Activated CD4-positive, alpha-beta T cell treated with anti-CD3 and anti-CD28 coated beads for 24 hours (primary cell): ENCODE measurements at regions not wholly inside any gene's neighbourhood (a gene's known extent, or its start where the extent isn't known, plus 50 kb on each side); places are given as distances from the start of the nearest gene placed in this dataset.

Source experiments
- DNase-seq, 2 donors: peaks; one replicate each; pipeline ENCODE4 v3.0.0-alpha.2; 2020; ENCODE audit warnings: low read depth in 2 of 2

DNA sequence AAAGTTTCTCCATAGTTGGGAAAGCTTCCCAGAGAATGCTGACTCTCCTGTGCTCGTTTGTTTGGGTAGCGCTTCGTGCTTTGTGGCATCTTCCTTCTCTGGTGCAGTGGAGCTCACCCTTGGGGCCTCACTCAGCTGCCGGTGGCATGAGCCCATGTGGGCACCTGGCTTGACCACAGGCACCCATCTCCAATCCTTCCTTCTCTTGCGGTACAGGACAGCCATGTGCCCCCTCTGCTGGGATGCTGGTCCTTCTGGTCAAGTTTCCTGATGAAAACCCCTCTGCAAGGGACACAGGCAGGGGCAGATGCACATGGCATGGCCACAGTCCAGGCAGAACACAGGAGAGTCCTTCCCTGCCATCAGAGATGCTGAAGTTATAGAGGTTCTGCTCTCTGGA lies 555.9 kb upstream of the HS6ST1 start:
- no peak for DNase-seq

- DNase-seq: no peak
Measured at GRCh38 chr2:128876986-128877983, 558.6 kb upstream of the HS6ST1 start.

DNA sequence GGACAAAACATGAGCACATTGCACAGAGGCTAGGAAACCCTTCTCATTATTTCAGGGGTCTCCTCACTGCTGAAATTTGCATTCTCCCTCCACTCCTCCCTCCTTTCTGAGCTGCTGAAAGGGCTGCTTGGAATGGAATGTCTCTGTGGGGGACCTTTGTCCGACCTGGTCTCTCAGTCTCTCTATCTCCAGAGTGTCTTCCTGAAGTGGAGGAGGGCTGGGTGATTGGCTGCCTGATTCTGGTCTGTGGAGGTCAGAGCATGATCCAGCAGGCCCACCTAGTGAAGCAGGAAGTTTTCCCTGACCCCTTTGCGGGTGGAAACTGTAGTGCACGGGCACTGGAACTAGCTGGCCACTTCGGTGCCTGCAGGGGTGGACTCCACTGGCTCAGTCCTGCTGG lies 560.5 kb upstream of the HS6ST1 start:
- no peak for DNase-seq

DNA sequence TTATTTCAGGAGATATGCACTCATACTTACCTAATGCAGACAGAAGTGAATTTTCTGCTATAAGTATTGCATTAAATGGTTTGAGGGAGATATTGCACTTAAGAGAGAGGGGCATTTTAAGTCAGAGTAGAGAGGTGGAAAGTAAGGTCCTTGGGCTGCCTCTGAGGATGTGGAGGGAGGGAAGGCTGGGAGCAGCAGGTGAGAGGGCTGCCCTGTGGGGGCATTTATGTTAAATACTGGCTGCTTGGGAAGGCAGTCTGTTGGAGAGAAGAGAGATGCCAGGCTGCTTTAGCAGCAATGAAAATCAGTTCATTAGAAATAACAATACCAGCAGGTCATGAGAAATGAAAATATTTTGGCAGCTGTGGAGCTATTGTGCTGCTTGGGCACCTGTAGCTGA lies 576.2 kb upstream of the HS6ST1 start:
- no peak for DNase-seq

DNA sequence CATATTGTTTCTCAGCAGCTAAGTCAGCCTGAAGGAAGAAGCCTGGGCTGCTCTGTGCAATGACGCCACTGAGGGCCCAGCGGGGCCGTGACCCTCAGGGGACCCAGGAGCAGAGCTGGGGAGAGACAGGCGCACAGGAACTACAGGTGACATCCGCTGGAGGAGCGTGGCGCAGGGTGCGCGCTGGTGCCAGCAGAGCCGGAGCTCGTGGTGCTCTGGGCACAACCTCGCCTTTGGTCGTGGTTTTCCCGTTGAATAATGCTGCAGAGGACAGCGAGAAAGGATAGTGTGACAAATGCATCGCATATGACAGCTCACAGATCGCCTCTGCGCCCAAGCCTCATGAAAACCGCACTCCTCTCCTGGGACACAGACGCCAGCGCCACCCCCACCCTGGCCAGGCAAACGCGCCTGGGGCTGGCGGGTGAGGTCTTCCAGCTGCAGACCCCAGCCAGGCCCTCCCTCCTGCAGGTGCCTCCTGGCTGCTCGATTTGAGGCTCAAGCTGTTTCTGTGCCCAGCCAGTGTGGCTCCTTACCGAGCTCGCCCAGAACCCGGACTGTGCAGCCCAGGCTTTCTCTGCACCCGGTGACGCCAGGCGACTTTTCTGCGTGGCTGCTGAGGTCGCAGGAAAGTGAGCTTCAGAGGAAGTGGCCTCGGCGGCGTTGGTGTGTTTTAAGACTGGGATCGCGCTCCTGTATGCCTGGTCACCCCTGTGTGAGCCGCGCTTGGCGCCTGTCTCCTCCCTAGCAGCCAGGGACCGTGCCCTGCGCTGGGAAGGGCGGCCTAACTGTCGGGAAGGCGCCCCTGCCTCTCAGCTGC lies 583.1 kb upstream of the HS6ST1 start:
- no peak for DNase-seq

- DNase-seq: no peak
Measured at GRCh38 chr2:128903637-128904036, 585.0 kb upstream of the HS6ST1 start.

- no peak for DNase-seq
Measured at GRCh38 chr2:128911276-128911675, 592.6 kb upstream of the HS6ST1 start.

- DNase-seq: no peak
Measured at GRCh38 chr2:128914320-128914719, 595.7 kb upstream of the HS6ST1 start.

GRCh38 chr2:128921751-128922150 lies 603.1 kb upstream of the HS6ST1 start:
- DNase-seq: no peak

GRCh38 chr2:128922154-128922553 lies 603.5 kb upstream of the HS6ST1 start:
- DNase-seq: no peak

DNA sequence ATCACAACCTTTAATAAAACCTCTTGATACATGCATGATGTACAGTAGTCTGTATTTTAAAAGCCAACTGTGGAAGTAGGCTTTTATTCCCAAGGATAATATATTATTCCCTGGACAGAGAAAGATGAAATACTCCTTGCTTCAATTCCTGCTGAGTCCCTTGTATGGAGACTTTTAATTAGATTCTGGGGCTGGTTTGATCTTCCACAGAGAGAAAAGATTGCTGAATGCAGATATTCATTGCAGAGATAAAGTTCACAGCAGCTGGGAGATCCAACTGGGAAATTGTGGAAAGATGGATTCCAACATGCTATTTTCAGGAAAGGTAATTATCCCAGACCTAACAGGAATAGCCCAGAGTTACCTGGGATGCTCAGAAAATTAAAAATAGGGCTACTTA lies 607.0 kb upstream of the HS6ST1 start:
- DNase-seq: no peak

GRCh38 chr2:128930101-128930500 lies 611.4 kb upstream of the HS6ST1 start:
- no peak for DNase-seq

DNA sequence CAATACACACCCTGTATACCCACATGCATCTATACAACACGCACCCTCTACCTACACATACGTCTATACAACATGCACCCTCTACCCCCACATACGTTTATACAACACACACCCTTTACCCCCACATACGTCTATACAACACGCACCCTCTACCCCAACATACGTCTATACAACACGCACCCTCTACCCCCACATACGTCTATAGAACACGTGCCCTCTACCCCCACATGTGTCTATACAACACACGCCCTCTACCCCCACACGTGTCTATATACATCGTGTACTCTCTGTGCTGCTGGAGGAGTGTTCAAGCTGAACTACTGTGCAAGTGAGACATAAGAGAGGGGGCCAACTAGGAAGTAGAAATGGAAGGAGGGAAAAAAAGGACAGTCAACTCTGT lies 621.7 kb upstream of the HS6ST1 start:
- no peak for DNase-seq

GRCh38 chr2:128941751-128942150 lies 623.1 kb upstream of the HS6ST1 start:
- DNase-seq: no peak

GRCh38 chr2:128949360-128949759 lies 630.7 kb upstream of the HS6ST1 start:
- DNase-seq: no peak

GRCh38 chr2:128950758-128951157 lies 632.1 kb upstream of the HS6ST1 start:
- no peak for DNase-seq

DNA sequence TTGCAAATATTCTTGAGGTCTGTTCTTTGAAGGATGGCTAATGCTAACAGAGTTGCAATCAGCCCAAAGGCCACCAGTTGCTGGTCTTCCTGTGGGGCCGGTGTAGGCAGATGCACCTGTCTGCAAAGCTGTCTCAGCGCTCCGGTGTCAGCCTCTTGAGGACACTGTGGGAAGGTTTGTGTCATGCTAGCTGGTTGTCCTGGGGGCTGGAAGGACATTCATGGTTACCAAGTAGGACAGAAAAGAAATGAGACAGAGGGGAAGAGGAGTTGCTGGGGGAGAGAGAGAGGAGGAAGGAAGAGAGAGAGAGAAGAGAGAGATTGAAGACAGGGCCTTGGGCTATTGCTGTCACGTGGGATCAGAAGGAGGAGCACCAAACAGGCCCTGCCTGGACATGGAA lies 639.6 kb upstream of the HS6ST1 start:
- no peak for DNase-seq

DNA sequence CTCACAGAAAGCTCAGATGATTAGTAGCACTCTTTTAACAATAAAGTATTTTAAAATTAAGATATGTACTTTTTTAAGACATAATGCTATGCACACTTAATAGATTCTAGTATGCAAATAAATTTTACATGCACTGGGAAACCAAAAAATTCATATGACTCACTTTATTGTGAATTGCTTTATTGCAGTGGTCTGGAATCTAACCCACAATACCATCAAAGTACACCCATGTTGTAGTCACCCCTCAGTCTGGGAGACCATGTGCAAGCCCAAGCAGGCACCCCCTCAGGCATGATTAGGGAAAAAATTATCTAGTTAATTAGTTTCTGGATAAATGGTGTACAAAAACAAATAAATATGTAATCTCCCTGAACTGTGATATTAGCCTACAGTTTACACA lies 649.0 kb upstream of the HS6ST1 start:
- DNase-seq: no peak

DNA sequence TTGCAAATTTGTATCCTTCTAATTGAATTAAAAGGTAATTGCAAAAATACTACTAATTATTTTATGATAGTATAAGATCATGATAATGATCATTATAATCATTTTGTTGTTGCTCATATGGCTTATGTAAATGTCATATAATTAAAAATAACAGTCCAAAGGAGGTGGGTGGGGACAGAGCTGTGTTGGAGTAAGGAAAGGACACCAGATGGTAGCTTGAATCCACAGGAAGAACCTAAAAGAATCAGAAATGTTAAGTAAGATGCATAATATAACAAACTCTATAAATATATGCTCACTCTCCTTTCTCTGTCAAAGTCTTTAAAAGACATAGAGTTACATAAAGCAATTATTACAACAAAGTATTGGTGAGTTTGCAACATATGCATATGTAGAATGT lies 650.7 kb upstream of the HS6ST1 start:
- no peak for DNase-seq

- no peak for DNase-seq
Measured at GRCh38 chr2:128970332-128971116, 651.9 kb upstream of the HS6ST1 start.

DNA sequence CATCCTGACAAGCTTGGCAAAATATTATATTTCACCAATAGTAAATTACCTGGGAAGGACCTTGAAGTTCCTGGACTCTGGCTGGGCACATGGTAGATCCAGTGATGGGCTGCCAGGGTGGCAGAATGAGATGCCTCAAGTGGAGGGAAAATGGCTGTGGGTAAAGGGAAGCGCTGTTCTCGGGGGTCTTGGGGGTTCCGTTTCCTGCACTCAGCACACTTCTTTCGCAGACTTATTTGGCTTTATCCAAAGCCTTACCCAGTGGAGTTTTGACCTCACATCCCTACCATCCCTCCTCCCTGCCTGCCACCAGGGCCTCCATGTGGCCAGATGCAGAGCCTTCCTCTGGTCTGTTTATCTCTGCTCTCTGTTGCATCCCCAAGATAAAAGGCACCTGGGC lies 654.9 kb upstream of the HS6ST1 start:
- no peak for DNase-seq

DNA sequence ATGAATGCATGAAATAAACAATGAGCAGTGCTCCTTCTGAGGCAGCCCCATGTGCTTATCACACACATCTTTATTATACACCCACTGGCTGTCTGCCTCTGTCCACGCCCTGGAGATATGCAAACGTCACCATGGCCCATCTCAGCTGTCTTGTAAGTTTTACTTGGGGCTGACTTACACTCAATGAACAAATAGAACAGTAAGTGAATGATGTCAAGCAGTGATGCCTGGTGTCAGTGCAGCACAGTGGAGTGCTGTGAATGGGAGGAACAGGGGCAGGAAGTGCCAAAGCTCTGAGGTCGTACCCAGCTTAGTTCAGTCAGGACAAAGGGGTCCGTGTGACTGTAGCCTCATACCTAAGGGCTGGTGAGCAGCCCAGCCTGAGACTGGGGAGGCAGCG lies 659.5 kb upstream of the HS6ST1 start:
- DNase-seq: no peak
